Heart left ventricle (tissue), 13 donors: ENCODE measurements at regions not wholly inside any gene's neighbourhood (a gene's known extent, or its start where the extent isn't known, plus 50 kb on each side); places are given as distances from the start of the nearest gene placed in this dataset.

Experiments
- CTCF ChIP-seq, 12 donors: fragments of 200-600 bp; sonication (generic) in 4 of 12; IDR thresholded peaks; one replicate each; pipeline versions ENCODE4 v1.5.0 to v1.8.0; 2018 to 2022; ENCODE audit warnings: antibody characterized with exemption in 12 of 12, mild to moderate bottlenecking in 5 of 12
- POLR2A ChIP-seq, 2 donors: fragments of 450-650 bp; IDR thresholded peaks; one replicate each; pipeline ENCODE4 v1.6.1; 2017; ENCODE audit warnings: antibody characterized with exemption in 2 of 2, mild to moderate bottlenecking in 2 of 2, moderate library complexity in 2 of 2
- donor health status: ischemic (EF 13 %, LVEDD 7.1; RV severe dilation, severe dysfunction).
- donor health status: DM: no; HTN: yes; CAD: no.
- donor health status: DM: no; HTN: no; CAD: no.
- donor health status: ischemic (EF 25% LVEDD 6.9; RV normal size, moderate dysfunction).
- donor health status: ischemic (EF 25% LVEDD 5.7; RV mildly dilated, moderate dysfunction).
- donor health status: ischemic (EF 35%, LVEDD 5.7; RV mildly dilated, moderate dysfunction).
- donor health status: nonischemic (EF 11% LVEDD 7.7; RV severe dilation, severe dysfunction).
- donor health status: DM: yes; HTN: yes; CAD: no.
- donor health status: PGD.
- donor health status: ischemic (EF 29% LVEDD 5.4; RV normal size, mild dysfunction).
- donor health status: nonischemic (EF 23%, LVEDD 6.1; RV moderate dilation, normal function).

GRCh38 chr1:56171670-56172069 is 407.7 kb downstream of the PLPP3 start:
- no peak for TF ChIP-seq CTCF (IDR thresholded peaks at IDR 0.05)
- no peak for TF ChIP-seq POLR2A (IDR thresholded peaks at IDR 0.05)
